ENCODE measurements at regions not wholly inside any gene's neighbourhood (a gene's known extent, or its start where the extent isn't known, plus 50 kb on each side); places are given as distances from the start of the nearest gene placed in this dataset.

- TF ChIP-seq POLR2AphosphoS5 (IDR thresholded peaks at IDR 0.05; ENCODE audit: low read depth, low read length) (no peak), FOXP2 (optimal IDR thresholded peaks at IDR 0.05; ENCODE audit: borderline replicate concordance, extremely low read depth, extremely low read length, insufficient read depth) (no peak), TAF1 (IDR thresholded peaks at IDR 0.05; ENCODE audit: borderline replicate concordance, insufficient read depth, low read length) (no peak), REST (IDR thresholded peaks at IDR 0.05; ENCODE audit: insufficient read depth in 1 of 2, low read depth in 2 of 2, low read length in 2 of 2) (no peak), SIN3A (IDR thresholded peaks at IDR 0.05; ENCODE audit: borderline replicate concordance, insufficient read depth, low read length) (no peak)
Observed at GRCh38 chr2:123747326-123747725, 277.8 kb upstream of the CNTNAP5 start.
